NCI-H2107 treated with DMSO at 0.1 percent for 48 hours (cell line): ENCODE measurements at regions not wholly inside any gene's neighbourhood (a gene's known extent, or its start where the extent isn't known, plus 50 kb on each side); places are given as distances from the start of the nearest gene placed in this dataset.
"Not testable (repeated sequence)": the region's sequence is repeated elsewhere in the genome, so short reads cannot be mapped to it uniquely, and the experiment has no call there.

Experiments used
- DNase-seq: peaks from one replicate; lab custom pipeline; 2025; ENCODE audit not compliant: unreplicated experiment; lab: John Stamatoyannopoulos, UW

DNA sequence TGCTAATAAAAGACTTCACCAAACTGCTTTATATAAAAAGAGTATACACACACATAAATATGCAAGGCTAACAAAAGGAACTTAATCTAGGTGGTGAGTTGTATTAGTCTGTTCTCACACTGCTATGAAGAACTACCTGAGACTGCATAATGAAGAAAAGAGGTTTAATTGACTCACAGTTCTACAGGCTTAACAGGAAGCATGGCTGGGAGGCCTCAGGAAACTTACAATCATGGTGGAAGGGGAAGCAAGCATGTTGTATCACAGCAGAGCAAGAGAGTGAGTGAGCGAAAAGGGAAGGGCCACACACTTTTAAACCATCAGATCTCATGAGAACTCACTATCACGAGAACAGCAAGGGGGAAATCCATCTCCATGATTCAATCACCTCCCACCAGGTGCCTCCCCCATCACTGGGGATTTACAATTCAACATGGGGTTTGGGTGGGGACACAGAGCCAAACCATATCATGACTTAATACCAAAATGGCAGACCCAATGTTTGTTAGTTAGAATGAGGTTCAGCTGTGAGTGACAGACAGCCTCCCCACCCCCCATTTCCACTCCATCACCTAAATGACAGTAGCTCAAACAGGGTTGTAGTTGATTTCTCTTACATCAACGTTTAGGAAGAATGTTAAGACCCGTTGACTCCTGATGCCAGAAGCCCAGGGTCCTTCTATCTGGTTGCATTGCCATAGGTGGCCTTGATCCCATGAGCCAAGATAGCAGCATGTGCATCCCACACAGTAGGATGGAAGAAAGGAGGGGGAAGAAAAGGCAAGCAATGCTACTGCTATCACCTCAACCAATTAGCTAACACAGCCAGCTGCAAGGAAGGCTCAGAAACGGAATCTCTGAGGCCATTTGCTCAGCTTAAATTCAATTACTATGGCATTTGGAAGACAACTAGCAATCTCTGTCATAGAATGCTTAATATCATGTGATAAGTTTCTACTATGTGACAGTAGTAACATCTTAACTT lies 77.0 kb downstream of the CCDC71L start:
- no peak for DNase-seq

DNA sequence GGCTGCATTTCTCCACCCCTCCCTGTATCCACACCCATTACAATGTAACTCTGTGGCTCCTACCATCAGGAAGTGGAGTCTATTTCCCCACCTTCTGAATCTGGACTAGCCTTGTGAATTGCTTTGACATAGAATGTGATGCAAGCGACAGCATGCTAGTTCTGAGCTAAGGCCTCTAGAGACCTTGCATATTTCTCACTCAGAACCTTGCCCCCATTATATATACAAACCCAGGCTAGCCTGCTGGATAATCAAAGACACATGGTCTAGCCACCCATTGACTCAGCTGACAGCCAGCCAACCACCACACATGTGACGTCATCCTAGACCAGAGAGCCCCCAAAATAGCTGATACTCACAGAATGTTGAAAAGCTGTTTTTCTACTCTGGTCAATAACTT lies 77.9 kb downstream of the CCDC71L start:
- DNase-seq = no peak

DNA sequence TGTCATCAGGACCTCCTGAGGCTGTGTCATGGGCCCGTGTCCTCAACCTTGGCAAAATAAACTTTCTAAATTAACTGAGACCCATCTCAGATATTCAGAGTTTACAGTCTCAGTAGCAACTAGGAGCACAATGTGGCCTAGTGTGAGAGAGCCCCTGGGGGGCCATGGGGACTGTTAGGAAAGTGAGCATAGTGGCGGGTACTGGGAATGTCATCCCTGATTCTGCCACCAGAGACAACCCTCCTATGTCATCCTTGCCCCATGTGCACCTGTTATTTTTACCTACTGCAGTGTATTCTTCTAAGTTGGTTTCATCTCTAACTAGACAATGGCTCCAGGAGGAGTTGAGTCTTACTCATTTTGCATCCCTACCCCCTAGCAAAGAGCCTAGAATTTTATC lies 78.6 kb downstream of the CCDC71L start:
- no peak for DNase-seq

DNA sequence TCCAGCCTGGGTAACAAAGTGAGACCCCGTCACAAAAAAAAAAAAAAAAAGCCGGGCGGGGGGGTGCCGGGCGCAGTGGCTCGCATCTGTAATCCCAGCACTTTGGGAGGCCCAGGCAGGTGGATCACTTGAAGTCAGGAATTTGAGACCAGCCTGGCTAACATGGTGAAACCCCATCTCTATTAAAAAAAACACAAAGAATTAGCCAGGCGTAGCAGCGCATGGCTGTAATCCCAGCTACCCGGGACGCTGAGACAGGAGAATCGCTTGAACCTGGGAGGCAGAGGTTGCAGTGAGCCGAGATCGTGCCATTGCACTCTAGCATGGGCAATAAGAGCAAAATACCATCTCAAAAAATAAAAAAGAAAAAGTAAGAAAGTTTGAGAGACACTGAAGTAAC lies 81.9 kb downstream of the CCDC71L start:
- DNase-seq = not testable (repeated sequence)

DNA sequence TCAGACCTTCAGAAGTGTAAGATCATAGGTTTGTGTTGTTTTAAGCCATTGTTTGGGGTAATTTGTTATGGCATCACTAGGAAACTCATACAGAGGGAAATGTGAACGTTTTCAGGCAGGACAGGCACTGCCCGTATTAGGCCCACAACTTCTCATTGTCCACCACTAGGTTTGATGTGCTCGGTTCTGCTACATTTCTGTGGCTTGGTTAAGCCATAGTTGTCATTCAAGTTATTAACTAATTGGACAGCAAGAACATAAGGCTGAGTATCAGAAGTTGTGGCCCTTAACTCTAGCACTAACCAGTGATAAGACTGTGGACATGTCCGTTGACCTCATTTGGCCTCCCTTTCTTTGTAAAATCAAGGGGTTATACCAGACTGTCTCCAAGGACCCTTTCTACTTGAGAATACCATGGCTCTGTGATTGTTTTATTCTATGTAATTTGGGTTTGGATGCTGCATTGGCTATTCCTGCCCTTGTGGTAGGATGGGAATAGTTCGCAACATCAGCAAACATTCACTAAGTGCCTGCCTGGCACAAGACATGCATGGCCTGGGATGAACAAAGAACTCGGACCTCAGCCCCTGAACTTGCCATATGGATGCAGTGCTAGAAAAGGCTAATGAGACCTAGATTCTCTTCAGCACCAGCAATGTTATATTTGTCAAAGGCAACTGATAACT lies 85.7 kb downstream of the CCDC71L start:
- no peak for DNase-seq

DNA sequence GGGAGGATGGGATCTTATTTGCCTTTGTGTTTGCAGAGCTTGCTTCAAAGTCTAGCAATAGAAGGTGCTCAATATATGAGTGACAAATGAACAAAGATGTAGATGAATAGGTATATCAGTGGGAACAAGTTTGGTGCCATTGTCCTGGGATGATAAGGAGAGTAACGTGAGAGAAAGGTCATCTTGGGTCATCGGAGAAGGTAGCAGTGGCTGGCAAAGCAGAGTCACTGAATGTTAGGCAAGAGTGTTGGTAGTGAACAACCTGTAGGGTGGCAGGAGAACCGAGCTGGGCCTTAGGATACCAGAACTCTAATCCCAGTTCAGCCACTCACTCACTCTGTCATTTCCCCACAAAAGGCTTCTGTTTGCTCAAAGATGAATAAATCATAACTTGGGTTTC lies 87.2 kb downstream of the CCDC71L start:
- no peak for DNase-seq

DNA sequence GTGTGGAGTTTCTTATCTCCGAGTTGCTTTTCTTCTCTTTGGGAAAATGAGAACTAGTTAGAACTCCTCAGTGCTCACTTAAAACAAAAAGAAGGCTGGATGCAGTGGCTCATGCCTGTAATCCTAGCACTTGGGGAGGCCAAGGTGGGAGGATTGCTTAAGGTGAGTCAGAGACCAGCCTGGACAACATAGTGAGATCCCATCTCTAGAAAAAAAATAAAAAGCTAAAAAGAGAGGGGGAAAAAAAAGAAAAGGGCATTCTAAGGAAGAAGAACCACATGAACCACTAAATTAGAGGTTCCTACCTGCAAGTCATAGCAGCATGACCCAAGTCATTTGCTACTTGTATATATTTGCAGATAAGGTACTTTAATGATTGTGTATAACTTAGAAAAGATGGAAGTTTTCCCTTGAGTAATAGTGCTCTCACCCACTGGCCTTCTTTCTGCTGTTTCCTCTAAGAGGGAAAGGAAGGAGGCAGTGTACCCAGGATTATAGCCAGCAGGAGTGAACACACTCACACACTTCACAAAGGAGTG lies 87.8 kb downstream of the CCDC71L start:
- no peak for DNase-seq

DNA sequence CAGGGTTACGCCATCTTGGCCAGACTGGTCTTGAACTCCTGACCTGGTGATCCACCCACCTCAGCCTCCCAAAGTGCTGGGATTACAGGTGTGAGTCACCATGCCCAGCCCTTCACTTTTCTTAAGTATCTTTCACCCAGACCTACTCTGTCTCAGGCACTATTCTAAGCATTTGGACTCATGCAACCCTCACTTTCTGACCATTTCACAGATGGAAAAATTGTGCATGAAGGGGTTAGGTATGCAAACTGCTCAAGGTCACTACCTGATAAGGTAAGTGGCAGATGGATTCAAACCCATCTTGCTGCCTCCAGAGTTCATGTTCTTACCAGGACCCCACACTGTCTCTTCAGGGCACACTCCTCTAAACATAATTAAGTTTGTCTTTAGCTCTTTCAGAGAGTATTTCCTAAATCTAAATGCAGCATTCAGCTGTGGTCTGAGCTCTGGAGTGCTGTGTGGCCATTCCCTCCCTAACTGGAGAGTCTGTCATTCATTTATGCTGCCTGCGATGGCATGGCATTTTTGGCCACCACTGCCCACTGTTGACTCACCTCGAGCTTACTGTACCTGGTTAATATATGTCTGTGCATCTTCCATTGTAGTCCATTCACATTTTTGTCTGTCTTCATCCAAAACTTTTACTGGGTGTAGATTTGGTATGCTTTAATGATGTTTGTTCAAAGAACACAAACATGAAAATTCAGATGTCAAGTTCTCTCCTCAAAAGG lies 88.4 kb downstream of the CCDC71L start:
- no peak for DNase-seq

DNA sequence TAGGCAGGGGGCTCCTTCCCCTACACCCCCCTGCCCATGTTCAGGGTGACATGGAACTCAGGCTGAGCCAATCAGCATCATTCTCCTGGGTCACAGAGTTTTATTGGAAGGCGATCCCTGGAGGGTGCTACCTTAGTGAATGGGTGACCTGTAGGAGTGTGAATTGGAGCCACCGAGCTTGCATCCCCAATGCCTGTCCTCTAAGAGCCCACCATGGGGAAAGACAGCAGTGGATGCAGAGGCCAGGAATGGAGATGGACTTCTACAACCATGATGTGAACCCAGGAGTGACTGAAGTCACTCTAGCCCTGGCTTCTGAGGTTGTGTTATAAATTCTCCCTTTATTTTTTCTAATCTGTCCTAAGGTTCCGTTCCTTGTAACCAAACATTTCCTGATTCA lies 89.4 kb downstream of the CCDC71L start:
- DNase-seq = no peak

DNA sequence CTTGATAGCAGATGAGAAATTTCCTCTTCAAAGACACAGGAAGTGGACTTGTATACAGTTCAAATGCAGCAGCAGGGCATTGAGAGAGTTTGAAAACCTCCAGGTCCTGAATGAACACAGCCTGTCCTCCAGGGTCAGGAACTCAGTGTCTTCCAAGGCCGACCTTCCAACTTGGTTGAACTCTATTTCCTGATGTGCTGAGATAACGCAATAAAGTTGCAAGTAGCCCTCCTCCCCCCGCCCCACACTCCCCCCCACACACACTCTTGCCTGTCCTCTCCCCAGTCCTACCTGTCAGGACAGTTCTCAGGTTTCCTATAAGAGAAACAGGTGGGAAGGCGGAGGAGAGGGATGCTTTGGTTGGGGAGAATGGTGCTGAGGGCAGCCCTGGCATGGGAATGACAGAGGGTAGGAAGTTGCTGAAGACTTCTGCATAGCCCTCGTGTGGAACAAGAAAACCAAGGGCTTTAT lies 90.0 kb downstream of the CCDC71L start:
- DNase-seq = peak; percentile 20

DNA sequence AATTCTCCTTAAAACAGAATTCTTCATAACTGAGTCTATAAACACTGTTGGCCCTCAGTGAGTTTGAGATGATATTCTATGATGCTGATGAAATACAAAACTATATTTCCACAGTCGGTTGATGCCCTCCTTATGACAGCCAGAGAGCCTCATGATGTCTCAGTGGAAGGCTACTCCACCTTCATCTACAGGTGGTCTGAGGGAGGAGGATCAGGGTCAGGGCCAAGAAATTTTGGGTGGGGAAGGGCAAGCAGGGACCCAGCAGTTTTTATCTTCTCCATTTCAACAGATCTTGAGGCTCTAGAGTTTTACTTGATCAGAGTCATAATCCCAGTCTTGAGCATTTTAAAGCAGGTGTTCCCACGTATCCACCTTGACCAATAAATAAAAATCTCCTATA lies 90.8 kb downstream of the CCDC71L start:
- no peak for DNase-seq

DNA sequence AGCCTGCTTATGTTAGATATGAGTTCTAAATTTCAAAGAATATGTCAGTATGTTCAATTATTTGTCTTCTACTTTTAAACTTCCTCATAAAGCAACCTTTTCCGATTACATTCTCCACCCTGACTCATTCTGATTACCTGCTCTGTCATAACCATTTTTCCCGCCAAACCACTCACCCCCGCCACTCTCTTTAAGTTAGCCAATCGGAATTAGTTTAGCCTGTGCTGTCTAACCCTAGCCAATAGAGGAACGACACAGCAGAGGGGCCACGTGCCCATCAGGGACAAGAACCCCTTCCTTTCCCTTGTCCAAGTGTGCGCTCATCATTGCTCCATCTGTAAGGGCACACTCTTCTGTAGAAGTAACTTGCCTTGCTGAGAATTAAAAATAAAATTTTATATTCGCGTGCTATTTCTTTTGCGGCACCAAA lies 91.4 kb downstream of the CCDC71L start:
- DNase-seq = no peak

DNA sequence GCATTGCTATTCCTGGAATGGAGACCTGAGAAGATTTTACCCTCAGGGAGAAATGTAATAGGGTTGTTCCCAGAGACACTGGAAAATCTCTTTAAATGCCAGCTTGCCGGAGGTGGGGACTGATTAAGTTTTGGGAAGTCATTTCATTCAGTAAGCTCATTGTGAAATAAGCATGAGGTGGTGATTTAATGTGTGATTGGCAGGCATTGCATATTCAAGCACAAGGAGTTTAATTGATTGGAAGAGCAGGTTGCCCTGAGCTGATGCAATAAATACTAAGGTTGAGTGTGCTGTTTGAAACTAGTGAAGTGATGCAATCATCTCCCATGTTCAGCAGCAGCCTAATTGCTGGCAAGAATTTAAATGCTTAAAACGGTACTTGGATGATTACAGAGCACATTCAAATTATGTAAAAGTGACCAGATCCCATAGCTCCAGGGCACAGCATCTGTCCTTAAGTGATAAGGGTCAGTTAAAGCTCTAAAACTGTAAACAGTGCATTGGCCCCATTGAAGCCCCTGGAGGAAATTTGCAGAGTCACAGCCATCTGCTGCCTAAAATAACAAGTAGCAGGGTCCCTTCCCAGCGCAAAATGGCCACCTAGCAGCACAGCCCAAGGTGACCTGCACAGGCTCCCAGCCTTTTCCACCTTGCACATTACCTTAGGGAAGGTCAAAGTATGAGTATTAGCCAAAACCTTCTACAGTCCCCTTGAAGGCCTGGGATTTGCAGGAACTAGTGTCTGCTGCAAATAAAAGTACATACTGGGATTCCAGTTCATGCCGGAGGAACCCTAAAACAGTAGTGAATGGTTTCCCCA lies 92.1 kb downstream of the CCDC71L start:
- peak; percentile 95 for DNase-seq

DNA sequence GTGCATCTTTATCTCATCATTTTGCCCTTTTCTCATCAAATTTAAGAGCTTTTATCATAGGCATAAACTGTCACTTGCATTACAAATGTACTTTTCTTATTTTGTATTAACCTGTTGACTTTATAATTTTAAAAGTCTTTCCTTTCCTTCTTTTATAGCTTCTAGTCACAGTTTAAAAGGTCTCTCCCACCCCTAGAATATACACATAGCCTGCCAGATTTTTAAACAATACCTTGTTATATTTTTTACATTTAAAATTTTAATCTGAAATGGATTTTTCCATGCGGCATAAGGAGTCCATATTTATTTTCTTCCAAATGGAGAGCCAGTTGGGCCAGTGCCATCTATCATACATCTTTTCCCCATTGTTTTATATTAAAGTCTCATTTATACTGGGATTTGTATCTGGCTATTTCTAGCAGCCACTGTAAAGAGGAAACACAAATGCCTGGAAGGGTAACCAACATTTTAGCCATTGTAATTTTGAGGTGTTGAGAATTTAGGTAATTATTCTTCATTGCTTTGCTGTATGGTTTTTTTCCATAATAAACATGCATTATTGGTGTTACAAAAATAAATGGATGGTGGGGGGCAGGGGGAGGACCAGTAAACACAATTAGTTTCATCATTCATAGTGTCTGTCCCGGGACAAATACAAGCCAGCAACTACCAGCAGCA lies 92.8 kb downstream of the CCDC71L start:
- no peak for DNase-seq

DNA sequence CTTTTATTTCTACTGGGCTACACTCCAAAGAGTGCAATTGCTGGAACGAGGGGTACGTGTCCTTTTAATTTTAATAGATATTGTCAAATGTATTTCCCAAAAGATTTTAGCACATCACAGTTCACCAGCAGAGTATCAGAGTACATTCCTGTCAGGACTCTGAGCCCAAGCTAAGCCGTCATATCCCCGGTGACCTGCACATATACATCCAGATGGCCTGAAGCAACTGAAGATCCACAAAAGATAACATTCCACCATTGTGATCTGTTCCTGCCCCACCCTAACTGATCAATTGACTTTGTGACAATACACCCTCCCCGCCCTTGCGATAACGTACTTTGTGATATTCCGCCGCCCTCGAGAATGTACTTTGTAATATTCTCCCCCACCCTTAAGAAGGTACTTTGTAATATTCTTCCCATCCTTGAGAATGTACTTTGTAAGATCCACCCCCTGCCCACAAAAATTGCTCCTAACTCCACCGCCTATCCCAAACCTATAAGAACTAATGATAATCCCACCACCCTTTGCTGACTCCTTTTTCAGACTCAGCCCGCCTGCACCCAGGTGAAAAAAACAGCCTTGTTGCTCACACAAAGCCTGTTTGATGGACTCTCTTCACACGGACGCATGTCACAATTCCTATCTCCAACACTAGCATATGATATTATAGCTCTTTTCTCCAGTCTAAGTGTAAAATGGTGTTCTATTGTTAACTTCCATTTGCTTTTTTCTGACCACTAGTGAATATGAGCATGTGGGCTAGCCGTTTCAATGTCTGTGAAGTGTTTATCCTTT lies 93.6 kb downstream of the CCDC71L start:
- not testable (repeated sequence) for DNase-seq

DNA sequence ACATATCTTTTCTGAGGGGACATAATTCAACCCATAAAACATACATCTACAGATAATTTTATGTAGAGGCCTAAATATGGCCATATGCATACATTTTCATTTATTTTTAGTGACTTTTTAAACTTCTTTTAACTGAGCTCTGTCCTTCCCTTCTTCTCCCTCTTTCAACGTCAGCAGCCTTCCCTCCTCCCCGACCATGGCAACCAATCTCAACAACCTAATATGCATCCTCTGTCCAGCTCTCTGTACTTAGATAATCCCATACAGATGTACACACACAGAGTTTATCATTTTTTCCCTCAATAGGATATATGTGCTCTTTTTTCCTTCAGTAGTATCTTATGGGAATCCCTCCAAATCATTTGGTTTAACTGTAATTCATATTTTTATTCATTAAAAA lies 94.3 kb downstream of the CCDC71L start:
- DNase-seq = no peak

DNA sequence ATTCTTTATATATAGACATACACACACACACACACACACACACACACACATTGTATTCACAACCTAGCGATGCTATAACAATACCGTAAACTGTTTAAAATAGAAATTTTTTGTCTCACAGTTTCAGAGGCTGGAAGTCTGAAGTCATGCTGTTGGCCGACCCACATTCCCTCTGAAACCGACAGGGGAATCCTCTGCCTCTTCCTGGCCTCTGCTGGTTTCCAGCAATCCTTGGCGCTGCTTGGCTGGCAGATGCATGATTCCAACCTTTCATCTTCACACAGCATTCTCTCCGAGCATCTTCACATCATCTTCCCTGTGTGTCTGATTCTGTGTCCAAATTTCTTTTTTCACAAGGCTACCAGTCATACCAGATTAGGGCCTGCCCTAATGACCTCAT lies 94.8 kb downstream of the CCDC71L start:
- no peak for DNase-seq

DNA sequence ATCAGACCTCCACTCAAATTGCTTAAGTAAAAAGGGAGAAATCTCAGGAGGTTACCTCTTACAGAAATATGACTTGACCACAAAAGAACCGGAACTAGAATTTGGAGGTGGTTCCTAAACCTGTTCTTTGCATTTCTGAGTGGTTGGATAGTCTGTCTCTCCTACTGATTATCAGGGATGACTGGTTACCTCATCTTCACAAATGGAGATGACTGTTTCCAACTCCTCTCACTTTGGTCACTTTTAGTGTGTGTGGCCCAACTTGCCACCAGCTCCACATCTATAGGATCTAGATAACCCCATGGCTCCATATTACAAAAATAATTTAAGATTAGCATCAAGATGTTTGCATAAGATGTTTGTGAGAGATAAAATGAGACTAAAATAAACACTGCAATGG lies 95.5 kb downstream of the CCDC71L start:
- no peak for DNase-seq
